Activated naive CD8-positive, alpha-beta T cell treated with anti-CD3 and anti-CD28 coated beads, Interleukin-2, amount 50 U/mL, for 24 hours (primary cell): ENCODE measurements at regions not wholly inside any gene's neighbourhood (a gene's known extent, or its start where the extent isn't known, plus 50 kb on each side); places are given as distances from the start of the nearest gene placed in this dataset.
"Not testable (repeated sequence)": the region's sequence is repeated elsewhere in the genome, so short reads cannot be mapped to it uniquely, and the experiment has no call there.

Experiments used
- ATAC-seq: fragments of 150-1000 bp; cut with Tn5 transposase; one replicate; pipeline ENCODE4 v1.10.0; 2021
- DNase-seq: peaks from one replicate; pipeline ENCODE4 v3.0.0; 2021
- H3K27ac Mint-ChIP-seq: one replicate; pipeline ENCODE4 v1.8.0; 2021; ENCODE audit warnings: mild to moderate bottlenecking, mixed read lengths
- H3K27me3 Mint-ChIP-seq: one replicate; pipeline ENCODE4 v1.8.0; 2021; ENCODE audit warnings: mixed read lengths
- H3K36me3 Mint-ChIP-seq: one replicate; pipeline ENCODE4 v1.8.0; 2021; ENCODE audit warnings: low read depth, mixed read lengths
- H3K4me1 Mint-ChIP-seq: one replicate; pipeline ENCODE4 v1.8.0; 2021; ENCODE audit warnings: mixed read lengths
- H3K4me3 Mint-ChIP-seq: one replicate; pipeline ENCODE4 v1.8.0; 2021; ENCODE audit warnings: mild to moderate bottlenecking, moderate library complexity, mixed read lengths
- H3K9me3 Mint-ChIP-seq: one replicate; pipeline ENCODE4 v1.8.0; 2021; ENCODE audit warnings: mixed read lengths

GRCh38 chr1:229006121-229006870, 264.6 kb upstream of the RAB4A start:
- no peaks in the 10 kb centered on the region for H3K27me3 Mint-ChIP-seq
- no peak overlapping the region for H3K27ac Mint-ChIP-seq
- ATAC-seq, result no peak
- no peak for DNase-seq
- no peaks in the 10 kb centered on the region for H3K4me1 Mint-ChIP-seq
- no peak overlapping the region for H3K4me3 Mint-ChIP-seq
- H3K36me3 Mint-ChIP-seq, result no peaks in the 10 kb centered on the region
- no peaks in the 10 kb centered on the region for H3K9me3 Mint-ChIP-seq

GRCh38 chr1:229007167-229007566, 263.7 kb upstream of the RAB4A start:
- Mint-ChIP-seq H3K4me1 (no peaks in the 10 kb centered on the region), H3K4me3 (no peak overlapping the region), H3K27me3 (no peaks in the 10 kb centered on the region), H3K36me3 (no peaks in the 10 kb centered on the region), H3K27ac (no peak overlapping the region), H3K9me3 (no peaks in the 10 kb centered on the region)
- ATAC-seq (no peak), DNase-seq (no peak)

- ATAC-seq (no peak), DNase-seq (no peak)
- Mint-ChIP-seq H3K9me3 (no peaks in the 10 kb centered on the region), H3K36me3 (no peaks in the 10 kb centered on the region), H3K4me3 (no peak overlapping the region), H3K4me1 (no peaks in the 10 kb centered on the region), H3K27ac (no peak overlapping the region), H3K27me3 (no peaks in the 10 kb centered on the region)
Measured at GRCh38 chr1:229007701-229008100, 263.2 kb upstream of the RAB4A start.

GRCh38 chr1:229008347-229008746, 262.6 kb upstream of the RAB4A start:
- H3K36me3 Mint-ChIP-seq, H3K4me3 Mint-ChIP-seq, H3K27me3 Mint-ChIP-seq, H3K9me3 Mint-ChIP-seq, H3K4me1 Mint-ChIP-seq, ATAC-seq, DNase-seq, H3K27ac Mint-ChIP-seq: not testable (repeated sequence)

- Mint-ChIP-seq H3K36me3 (no peaks in the 10 kb centered on the region), H3K4me3 (no peak overlapping the region), H3K27me3 (no peaks in the 10 kb centered on the region), H3K27ac (no peak overlapping the region), H3K4me1 (no peaks in the 10 kb centered on the region), H3K9me3 (no peaks in the 10 kb centered on the region)
- ATAC-seq (no peak), DNase-seq (no peak)
Measured at GRCh38 chr1:229011022-229011421, 259.9 kb upstream of the RAB4A start.

- Mint-ChIP-seq H3K9me3 (no peaks in the 10 kb centered on the region), H3K27ac (no peak overlapping the region)
- no peak for ATAC-seq
Measured at GRCh38 chr1:229012823-229013222, 258.1 kb upstream of the RAB4A start.

GRCh38 chr1:229013981-229014380, 256.9 kb upstream of the RAB4A start:
- Mint-ChIP-seq H3K27me3 (no peaks in the 10 kb centered on the region), H3K4me3 (no peak overlapping the region), H3K9me3 (no peaks in the 10 kb centered on the region), H3K36me3 (no peaks in the 10 kb centered on the region), H3K4me1 (no peaks in the 10 kb centered on the region), H3K27ac (no peak overlapping the region)
- ATAC-seq (no peak), DNase-seq (no peak)

More at GRCh38 chr1:229012823-229013222, 258.1 kb upstream of the RAB4A start:
- H3K4me1 Mint-ChIP-seq, result no peaks in the 10 kb centered on the region
- H3K36me3 Mint-ChIP-seq, result no peaks in the 10 kb centered on the region
- no peaks in the 10 kb centered on the region for H3K27me3 Mint-ChIP-seq
- no peak overlapping the region for H3K4me3 Mint-ChIP-seq
- no peak for DNase-seq

- Mint-ChIP-seq H3K4me1 (no peaks in the 10 kb centered on the region), H3K4me3 (no peak overlapping the region), H3K9me3 (no peaks in the 10 kb centered on the region), H3K27ac (no peak overlapping the region), H3K27me3 (peaks cover 2% of the 10 kb centered on the region), H3K36me3 (no peaks in the 10 kb centered on the region)
- ATAC-seq (no peak), DNase-seq (no peak)
Measured at GRCh38 chr1:229015806-229016205, 255.1 kb upstream of the RAB4A start.

- Mint-ChIP-seq H3K36me3 (no peaks in the 10 kb centered on the region), H3K4me1 (no peaks in the 10 kb centered on the region), H3K9me3 (no peaks in the 10 kb centered on the region), H3K27me3 (peaks cover 2% of the 10 kb centered on the region), H3K4me3 (no peak overlapping the region), H3K27ac (no peak overlapping the region)
- no peak for DNase-seq
- no peak for ATAC-seq
Measured at GRCh38 chr1:229017091-229017490, 253.8 kb upstream of the RAB4A start.

- DNase-seq (no peak), ATAC-seq (no peak)
- Mint-ChIP-seq H3K4me1 (no peaks in the 10 kb centered on the region), H3K27me3 (peaks cover 2% of the 10 kb centered on the region), H3K9me3 (no peaks in the 10 kb centered on the region), H3K4me3 (no peak overlapping the region), H3K27ac (no peak overlapping the region), H3K36me3 (no peaks in the 10 kb centered on the region)
Measured at GRCh38 chr1:229018674-229019295, 252.1 kb upstream of the RAB4A start.

GRCh38 chr1:229019663-229020271, 251.1 kb upstream of the RAB4A start:
- Mint-ChIP-seq H3K4me3 (no peak overlapping the region), H3K36me3 (no peaks in the 10 kb centered on the region), H3K4me1 (no peaks in the 10 kb centered on the region), H3K27me3 (peaks cover 2% of the 10 kb centered on the region), H3K27ac (no peak overlapping the region), H3K9me3 (no peaks in the 10 kb centered on the region)
- no peak for DNase-seq
- no peak for ATAC-seq

- ATAC-seq, H3K36me3 Mint-ChIP-seq, H3K9me3 Mint-ChIP-seq, H3K27ac Mint-ChIP-seq, H3K27me3 Mint-ChIP-seq, H3K4me1 Mint-ChIP-seq, H3K4me3 Mint-ChIP-seq, DNase-seq: not testable (repeated sequence)
Measured at GRCh38 chr1:229021034-229021433, 249.9 kb upstream of the RAB4A start.

- peaks cover 2% of the 10 kb centered on the region for H3K27me3 Mint-ChIP-seq
- H3K27ac Mint-ChIP-seq, result no peak overlapping the region
Measured at GRCh38 chr1:229022595-229023333, 248.1 kb upstream of the RAB4A start.

GRCh38 chr1:229023651-229024300, 247.1 kb upstream of the RAB4A start:
- ATAC-seq, result no peak
- no peaks in the 10 kb centered on the region for H3K36me3 Mint-ChIP-seq
- no peak overlapping the region for H3K27ac Mint-ChIP-seq
- no peak overlapping the region for H3K4me3 Mint-ChIP-seq
- DNase-seq, result no peak
- H3K4me1 Mint-ChIP-seq, result peaks cover 10% of the 10 kb centered on the region
- H3K9me3 Mint-ChIP-seq, result no peaks in the 10 kb centered on the region
- H3K27me3 Mint-ChIP-seq, result peaks cover 2% of the 10 kb centered on the region

More at GRCh38 chr1:229022595-229023333, 248.1 kb upstream of the RAB4A start:
- Mint-ChIP-seq H3K4me1 (peaks cover 9% of the 10 kb centered on the region), H3K36me3 (no peaks in the 10 kb centered on the region), H3K4me3 (no peak overlapping the region), H3K9me3 (no peaks in the 10 kb centered on the region)
- DNase-seq, result no peak
- no peak for ATAC-seq
